ENCODE measurements at regions not wholly inside any gene's neighbourhood (a gene's known extent, or its start where the extent isn't known, plus 50 kb on each side); places are given as distances from the start of the nearest gene placed in this dataset.

GRCh38 chr6:108785653-108786052 is 62.6 kb upstream of the ARMC2 start:
- no peak for TF ChIP-seq CTCF (IDR thresholded peaks at IDR 0.05; ENCODE audit: control insufficient read depth, extremely low read depth, insufficient read depth)
- no peak for DNase-seq (ENCODE audit: low read depth)
- no peak overlapping the region for H3K4me3 ChIP-seq (ENCODE audit: low read depth, low read length)

DNA sequence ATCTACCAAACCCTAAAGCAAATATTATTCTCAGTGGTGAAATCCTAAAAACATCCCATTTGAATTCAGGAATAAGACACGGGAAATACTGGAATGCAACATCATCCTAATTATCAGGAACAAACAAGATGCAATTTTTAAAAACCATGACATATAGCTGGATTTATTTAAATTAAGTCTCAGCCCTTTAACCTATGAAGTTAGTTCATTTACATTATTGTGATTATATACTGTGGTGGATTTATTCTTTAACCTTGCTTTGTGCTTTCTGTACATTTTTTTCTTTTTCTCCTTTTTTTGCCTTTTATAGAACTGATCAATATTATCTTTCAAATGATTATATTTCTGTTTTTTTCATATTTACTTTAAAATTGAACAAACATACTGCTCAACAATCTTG is 59.8 kb upstream of the ARMC2 start:
- no peak for TF ChIP-seq CTCF (IDR thresholded peaks at IDR 0.05; ENCODE audit: control insufficient read depth, extremely low read depth, insufficient read depth)
- no peak for DNase-seq (ENCODE audit: low read depth)
- no peak overlapping the region for H3K4me3 ChIP-seq (ENCODE audit: low read depth, low read length)

- no peak overlapping the region for H3K4me3 ChIP-seq (ENCODE audit: low read depth, low read length)
- no peak for TF ChIP-seq CTCF (IDR thresholded peaks at IDR 0.05; ENCODE audit: control insufficient read depth, extremely low read depth, insufficient read depth)
- no peak for DNase-seq (ENCODE audit: low read depth)
Observed at GRCh38 chr6:108789475-108789874, 58.7 kb upstream of the ARMC2 start.

GRCh38 chr6:108791700-108792099 is 56.5 kb upstream of the ARMC2 start:
- no peak overlapping the region for H3K4me3 ChIP-seq (ENCODE audit: low read depth, low read length)
- no peak for TF ChIP-seq CTCF (IDR thresholded peaks at IDR 0.05; ENCODE audit: control insufficient read depth, extremely low read depth, insufficient read depth)
- DNase-seq (ENCODE audit: low read depth): no peak

GRCh38 chr6:108793516-108794251 is 54.5 kb upstream of the ARMC2 start:
- no peak for DNase-seq (ENCODE audit: low read depth)
- H3K4me3 ChIP-seq (ENCODE audit: low read depth, low read length): no peak overlapping the region
- TF ChIP-seq CTCF (IDR thresholded peaks at IDR 0.05; ENCODE audit: control insufficient read depth, extremely low read depth, insufficient read depth): no peak

- no peak overlapping the region for H3K4me3 ChIP-seq (ENCODE audit: low read depth, low read length)
- TF ChIP-seq CTCF (IDR thresholded peaks at IDR 0.05; ENCODE audit: control insufficient read depth, extremely low read depth, insufficient read depth): no peak
- no peak for DNase-seq (ENCODE audit: low read depth)
Observed at GRCh38 chr6:108795122-108795521, 53.1 kb upstream of the ARMC2 start.

DNA sequence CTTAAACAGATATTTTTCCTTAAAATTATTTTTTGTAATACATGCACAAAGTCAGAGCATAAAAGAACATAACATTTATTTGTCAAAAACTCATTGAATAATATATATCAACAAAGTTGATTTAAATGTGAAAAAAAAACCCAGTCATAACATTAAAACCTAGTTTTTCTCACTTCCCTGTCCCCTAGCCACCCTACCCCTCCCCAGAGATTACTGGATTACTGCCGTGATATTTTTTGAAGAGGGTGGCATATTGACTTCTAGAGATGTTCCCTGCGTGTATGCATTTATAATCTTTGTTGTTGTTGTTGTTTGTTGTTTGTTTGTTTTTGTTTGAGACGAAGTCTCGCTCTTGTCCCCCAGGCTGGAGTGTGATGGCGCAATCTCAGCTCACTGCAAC is 52.4 kb upstream of the ARMC2 start:
- TF ChIP-seq CTCF (IDR thresholded peaks at IDR 0.05; ENCODE audit: control insufficient read depth, extremely low read depth, insufficient read depth): no peak
- no peak for DNase-seq (ENCODE audit: low read depth)
- H3K4me3 ChIP-seq (ENCODE audit: low read depth, low read length): no peak overlapping the region

Measured in LNCaP clone FGC (cell line).